Dedifferentiated amniotic fluid mesenchymal stem cell (primary cell): ENCODE measurements at regions not wholly inside any gene's neighbourhood (a gene's known extent, or its start where the extent isn't known, plus 50 kb on each side); places are given as distances from the start of the nearest gene placed in this dataset.
"Not testable (repeated sequence)": the region's sequence is repeated elsewhere in the genome, so short reads cannot be mapped to it uniquely, and the experiment has no call there.

Experiments used
- DNase-seq: peaks from one replicate; pipeline ENCODE4 v3.0.0-alpha.2; 2016; ENCODE audit errors: extremely low spot score

DNA sequence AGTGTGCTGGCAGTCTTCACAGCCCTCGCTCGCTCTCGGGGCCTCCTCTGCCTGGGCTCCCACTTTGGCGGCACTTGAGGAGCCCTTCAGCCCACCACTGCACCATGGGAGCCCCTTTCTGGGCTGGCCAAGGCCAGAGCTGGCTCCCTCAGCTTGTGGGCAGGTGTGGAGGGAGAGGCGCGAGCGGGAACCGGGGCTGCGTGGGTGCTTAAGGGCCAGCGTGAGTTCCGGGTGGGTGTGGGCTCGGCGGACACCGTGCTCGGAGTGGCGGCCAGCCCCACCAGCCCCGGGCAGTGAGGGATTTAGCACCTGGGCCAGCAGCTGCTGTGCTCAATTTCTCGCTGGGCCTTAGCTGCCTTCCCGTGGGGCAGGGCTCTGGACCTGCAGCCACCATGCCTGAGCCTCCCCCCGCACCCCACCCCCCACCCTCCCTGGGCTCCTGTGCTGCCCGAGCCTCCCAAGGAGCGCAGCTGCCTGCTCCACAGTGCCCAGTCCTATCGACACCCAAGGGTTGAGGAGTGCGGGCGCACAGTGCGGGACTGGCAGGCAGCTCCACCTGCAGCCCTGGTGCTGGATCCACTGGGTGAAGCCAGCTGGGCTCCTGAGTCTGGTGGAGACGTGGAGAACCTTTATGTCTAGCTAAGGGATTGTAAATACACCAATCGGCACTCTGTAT lies 684.4 kb upstream of the GOLIM4 start:
- not testable (repeated sequence) for DNase-seq

DNA sequence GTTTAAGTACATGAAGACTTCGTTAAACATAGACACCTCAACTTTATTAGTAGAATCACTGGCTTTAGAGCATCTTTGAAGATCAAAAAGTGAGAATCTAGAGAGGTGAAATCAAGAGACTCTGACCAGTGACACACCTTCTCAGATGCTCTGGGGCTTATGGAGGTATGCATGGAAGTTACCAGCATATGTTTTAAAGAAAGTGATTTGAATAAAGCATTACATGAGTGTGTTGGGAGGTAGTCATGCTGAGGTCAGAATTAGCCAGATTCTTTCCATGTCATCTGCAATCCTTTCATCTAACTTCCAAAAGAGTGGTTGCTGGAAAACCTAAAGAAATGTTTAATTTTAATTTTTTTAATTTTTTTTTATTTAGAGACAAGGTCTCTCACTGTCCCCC lies 658.0 kb upstream of the GOLIM4 start:
- no peak for DNase-seq

DNA sequence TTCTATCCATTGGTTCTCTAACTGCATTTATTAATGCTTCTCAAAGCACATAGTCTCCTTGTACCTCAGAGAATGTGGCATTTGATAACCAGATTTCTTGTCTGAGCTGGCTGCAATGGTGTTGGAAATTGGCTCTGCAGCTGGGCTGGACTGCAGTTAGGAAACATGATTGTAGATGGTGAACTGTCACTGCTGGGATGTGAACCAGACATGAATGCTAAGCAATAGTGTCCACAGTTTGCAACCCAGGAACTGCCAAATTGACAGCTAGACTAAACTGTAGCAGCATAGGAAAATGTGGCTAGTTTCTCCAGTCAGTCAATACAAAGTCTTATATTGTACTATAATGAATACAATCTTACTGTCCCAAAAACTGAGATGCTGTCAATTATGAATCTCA lies 656.6 kb upstream of the GOLIM4 start:
- DNase-seq: no peak

DNA sequence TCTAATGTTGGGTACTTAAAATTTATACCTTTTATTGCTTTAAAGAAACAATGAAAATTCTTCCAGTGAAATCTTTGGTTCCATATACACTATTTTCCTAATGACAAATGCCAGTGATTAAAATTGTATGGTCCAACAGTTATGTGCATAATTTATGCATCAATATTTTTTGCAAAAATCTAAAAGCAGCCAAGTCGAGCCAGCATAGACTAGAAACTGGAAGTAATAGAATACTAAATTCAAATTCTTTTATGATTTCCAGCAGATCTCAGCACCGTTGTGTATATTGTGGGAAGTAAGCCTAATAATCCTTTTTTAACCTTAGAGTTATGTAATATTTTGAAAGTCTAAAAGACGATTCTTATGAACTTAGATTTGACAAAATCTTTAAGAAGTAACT lies 652.0 kb upstream of the GOLIM4 start:
- DNase-seq: no peak

DNA sequence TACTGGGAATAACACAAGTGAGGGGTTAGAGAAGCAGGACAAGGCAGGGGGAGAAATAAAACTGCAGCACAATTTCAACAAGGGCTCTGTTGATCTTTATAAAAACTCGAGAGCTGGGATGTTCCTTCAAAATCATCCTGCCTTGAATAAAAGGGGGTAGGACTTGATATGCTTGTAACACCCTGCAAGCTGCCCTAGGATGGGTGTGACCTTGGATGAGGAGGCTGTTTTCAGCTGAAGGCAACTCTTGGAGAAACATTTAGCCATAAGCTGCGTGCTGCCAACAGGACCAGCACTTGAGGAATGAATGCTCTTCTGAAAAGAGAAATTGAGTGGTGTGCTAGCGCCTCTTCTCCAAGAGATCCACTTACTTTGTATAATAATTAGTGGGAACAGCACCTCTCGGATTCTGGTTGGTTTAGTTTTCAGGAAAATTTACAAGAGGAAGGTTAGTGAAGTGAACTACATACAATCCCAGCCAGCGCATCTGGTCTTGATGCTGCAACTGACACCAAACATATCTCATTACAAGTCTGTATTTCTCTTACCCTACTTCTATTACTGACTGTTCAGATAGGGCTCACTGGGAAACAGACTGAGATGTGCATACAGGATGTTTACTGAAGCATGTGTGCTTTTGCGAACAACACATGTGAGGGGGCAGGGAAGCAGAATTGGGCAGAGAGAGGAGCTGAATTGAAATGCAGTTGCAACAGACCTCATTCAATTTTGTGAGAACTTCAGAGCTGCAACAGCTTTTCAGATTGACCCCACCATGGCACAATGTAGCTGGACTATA lies 643.0 kb upstream of the GOLIM4 start:
- DNase-seq: no peak

DNA sequence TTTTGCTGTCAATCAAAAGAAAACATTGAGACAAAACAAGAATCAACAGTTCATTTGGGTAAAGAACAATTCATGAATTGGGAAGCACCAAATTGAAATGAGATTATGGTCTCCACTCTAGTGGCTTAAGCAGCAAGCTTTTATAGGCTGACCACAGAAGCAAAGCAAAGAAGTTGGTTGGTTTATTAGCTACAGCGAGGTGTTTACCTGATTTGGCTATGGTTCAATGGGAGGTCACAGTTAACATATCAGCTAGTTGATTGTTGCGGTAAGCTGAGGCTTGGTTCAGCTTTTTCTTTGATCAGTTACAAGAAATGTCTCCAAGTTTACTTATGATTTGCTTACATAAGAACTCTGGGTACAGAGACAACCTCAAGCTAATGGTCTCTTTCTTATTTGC lies 640.5 kb upstream of the GOLIM4 start:
- DNase-seq: no peak

DNA sequence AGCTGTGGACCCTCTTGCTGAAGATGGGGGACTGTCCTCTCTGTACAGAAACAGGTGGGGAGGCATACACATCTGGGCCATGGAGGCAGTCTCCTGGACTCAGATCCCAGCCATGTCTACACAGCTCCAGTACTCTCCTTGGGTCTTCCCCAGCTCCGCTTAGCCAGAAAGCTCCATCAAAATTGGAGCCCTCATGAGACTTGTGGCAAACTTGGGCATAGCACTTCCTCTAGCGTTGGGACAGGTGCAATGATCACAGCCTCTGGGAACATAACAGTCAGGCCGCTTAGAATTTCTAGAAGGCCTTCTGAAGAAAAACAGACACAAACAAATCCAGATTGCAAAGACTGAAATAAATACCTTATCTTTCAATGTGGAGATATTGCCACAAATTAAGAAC lies 634.3 kb upstream of the GOLIM4 start:
- no peak for DNase-seq

DNA sequence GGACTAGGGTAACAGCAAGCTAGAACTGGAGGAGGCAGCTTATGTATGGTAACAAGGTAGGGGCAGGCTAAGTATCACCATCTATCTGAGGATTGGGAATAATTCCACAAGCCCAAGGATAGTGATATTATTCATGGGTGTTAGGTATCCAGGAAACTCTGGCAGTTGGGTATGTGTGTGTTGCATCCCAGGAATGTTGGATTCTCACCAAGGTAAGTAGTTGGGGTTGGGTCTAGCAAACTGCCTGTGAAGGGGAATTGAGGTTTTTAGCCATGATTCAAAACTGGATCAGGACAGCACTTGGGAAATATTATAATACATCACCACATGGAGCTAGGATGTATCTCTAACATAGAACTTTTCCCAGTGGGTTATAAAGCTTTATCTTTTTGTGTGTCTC lies 626.4 kb upstream of the GOLIM4 start:
- DNase-seq: peak; percentile 34

DNA sequence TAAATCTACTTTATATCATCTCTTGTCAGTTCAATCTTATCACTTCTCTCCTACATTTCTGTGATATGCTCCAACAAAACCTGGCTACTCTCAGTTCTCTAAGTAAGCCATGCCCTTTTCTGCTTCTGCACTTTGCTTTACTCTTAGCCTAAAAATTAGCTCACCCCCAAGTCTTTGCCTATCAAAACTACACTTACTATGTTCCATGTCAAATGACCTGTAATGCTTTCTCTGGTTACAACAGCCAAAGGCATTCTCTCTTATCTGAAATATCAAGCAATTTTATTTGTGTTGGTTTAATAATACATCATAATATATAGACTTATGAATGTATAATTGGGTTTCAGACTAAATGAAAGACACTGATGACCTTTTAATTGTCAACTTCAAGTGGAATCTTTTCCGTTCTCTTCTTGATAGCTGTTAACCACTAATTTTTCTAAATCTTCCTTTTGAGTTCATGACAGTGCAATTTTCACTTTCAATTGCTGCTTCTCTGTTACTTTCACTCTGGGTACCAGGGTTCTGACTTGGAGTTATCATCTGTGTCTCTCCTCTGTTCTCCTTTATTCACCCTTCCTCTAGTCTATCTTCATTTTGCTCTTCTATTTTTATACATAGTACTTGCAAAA lies 619.0 kb upstream of the GOLIM4 start:
- DNase-seq: no peak

DNA sequence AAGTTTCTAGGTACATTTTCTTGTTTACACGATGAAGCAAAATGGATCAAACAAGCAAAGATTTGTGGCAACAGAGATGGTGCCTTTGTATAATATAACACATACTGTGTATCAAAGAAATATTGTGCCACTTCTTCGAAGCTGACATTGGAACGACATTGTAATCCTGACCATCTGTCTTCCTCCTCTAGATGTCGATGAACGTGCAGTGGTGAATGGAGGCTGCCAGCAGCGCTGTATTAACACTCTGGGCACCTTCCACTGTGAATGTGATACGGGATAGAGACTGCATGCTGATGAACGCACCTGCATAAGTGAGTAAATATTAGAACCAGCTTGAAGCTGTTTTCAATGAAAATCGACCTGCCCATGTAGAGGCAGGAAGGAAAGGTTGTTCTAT lies 613.3 kb upstream of the GOLIM4 start:
- DNase-seq: no peak

DNA sequence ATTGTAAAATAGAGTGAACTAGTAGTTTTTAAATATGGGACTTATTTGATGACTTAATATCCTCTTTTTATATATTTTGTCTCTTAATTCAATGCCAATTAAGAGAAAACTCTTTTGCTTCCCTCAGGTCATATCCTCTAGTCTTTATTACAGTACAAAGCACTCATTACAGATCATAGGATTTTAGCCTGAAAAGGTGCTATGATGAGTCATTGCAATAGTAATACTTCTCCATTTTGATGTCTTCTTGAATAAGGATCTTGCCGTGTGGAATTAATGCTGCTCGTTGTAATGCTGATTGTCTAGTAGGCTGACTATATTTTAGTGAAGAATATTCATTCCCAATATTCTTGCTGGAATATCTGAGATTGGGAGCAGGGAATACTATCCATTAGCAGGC lies 612.2 kb upstream of the GOLIM4 start:
- DNase-seq: no peak

DNA sequence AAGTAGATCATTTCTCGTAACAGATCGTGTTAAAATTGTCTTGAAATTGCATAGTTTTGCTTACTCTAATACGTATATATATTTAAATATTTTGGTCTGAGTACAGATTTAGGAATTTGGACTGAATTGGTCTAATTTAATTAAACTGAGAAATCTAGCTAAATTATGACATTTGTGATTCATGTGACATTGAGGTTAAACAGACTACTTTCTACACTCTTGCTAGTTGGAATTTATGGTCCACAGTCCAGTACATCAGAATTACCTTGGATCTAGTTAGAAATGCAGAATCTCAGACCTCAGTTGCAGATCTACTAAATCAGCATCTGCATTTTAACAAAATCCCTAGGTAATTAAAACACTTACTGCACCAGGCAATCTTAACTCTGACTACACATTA lies 609.7 kb upstream of the GOLIM4 start:
- no peak for DNase-seq

DNA sequence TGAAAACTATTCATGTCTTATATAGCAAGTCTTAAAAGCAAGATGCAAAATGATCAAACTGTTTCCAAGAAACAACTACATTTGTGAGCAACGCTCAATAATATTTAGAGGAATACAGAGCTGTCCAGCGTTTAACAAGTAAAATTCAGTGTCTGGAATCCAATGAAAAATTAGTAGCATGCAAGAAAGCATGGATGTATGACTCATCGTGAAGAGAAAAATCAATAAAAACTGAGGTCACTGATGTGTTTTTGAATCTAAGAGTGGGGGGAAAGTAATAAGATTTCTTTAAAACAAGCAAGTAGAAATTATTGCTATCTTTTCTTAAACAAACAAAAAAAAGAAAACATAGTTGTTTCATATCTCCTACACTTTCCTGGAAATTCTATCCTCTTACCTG lies 600.3 kb upstream of the GOLIM4 start:
- no peak for DNase-seq

DNA sequence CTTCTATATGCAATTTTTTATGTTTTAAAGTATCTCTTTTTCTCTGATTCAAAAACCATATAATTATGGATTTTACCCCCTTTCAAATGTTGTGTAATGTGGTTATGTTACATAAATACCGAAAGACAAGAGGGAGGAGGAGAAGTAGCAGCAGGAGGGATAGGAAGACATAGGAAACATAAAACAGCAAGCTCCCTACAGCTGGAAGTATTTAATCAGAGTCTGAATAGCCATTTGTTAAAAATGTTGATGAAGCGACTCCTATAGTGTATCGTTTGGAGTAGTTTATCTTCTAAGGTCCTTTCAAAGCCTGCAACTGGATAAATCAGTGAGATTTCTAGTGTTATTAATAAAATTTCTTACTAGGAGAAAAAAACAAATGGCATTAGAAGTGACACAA lies 598.1 kb upstream of the GOLIM4 start:
- DNase-seq: no peak

DNA sequence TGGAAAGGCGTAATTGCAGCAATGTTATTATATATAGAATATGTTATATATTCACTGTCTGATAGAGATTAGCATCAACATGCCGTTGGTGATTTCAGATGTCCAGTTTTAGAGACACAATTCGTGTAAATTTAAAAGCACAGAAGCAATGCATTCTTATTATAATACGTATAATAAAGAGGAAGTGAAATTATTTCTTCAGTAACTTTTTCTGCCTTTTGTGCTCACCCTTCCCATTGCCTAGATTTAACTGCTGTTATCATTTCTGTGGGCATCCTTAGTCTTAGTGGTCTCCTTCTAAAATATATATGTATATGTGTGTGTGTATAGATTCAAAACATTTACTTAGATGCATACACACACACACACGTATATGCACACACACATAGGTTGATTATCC lies 592.5 kb upstream of the GOLIM4 start:
- DNase-seq: no peak

DNA sequence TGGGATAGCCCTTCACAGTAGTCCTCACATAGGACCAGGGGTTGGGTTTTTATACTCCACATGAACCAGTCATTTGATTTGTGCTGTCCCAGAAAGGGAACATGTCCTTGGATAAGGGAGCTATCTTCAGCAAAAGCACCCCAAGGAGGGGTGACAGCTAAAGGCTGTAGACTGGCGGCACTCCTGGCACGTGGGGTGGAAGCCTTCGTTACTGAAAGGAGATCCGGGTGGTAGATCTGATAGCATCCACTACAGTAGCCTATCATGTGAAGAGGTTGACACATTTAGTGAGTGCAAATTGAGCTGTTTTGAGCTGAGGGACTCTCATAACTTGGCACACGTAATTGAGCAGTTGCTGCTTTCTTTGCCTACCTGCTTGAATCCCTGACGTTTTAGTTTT lies 588.8 kb upstream of the GOLIM4 start:
- no peak for DNase-seq

DNA sequence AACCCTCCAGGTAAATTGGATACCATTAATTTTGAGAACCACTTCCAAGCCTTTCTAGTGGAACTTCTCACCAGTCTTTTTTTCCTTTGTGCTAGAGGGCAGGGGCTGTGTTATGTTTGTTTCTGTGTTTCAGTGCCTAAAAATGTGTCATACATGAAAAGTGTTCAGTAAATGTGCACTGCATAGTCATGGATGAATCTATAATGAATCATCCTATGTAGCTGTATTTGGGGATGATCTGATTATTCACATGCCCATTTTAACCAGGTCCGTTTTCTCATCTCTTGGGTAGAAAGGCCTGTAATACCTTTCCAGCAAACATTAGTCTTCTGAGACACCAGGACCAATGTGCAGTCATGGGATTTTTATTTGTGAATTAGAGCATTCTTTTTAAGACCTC lies 583.0 kb upstream of the GOLIM4 start:
- no peak for DNase-seq

DNA sequence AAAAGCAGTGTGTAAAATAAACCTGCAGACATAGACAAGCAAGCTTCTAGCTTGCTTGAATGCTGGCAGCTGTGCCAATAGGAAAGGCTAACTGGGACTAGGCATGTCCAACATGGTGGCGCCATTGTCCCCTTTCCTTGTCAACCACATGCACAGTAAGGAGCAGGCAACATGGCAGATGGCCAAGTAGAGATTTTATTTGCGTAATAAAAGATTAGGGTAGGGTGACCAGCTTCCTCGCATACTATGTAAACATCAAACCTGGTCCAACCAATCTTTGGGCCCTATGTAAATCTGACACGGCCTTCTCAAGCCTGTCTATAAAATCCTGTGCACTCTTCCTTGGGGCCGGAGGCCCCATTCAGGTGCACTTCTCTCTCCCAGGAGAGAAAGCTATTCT lies 575.4 kb upstream of the GOLIM4 start:
- DNase-seq: no peak

DNA sequence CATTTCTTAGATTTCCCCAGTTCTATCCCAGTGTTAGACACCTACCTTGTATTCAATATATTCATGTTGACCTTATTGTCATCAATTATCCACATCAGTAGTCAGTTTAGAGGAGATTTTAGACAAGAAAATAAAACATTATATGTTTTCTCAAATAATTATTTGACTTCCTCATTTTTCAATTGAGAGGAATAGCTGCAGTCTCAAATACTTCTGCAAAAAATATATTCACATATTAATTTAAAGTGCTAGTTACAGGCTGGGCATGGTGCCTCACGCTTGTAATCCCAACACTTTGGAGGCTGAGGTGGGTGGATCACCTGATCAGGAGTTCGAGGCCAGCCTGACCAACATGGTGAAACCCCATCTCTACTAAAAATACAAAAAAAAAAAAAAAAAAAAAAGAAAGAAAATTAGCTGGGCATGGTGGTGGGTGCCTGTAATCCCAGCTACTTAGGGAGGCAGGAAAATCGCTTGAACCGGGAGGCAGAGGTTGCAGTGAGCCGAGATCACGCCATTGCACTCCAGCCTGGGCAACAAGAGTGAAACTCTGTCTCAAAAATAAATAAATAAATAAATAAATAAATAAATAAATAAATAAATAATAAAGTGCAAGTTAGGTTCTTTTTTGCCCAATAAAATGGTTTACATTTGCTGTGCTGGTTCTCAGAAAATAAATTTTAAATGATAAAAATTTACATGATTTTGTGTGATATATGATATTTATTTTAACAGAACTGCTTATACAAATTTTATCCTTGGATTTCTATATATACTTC lies 565.3 kb upstream of the GOLIM4 start:
- DNase-seq: not testable (repeated sequence)

DNA sequence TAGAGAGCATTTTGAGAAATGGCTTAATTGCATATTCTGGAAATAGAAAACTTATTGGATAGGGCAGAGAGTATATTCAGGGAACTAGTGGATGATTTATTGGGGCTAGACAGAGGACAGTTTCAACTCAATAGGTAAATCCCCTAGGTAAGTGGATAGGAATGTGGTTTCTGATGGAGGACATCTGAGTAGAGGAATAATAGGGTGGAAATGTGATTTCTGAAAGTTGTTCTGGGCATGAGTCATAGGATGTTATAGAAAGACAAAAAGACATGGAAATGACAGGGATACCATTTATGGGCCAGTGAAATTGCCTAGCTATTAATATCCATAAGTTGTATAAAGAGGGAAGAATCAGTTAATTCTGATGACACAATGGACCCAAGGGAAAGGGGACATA lies 563.3 kb upstream of the GOLIM4 start:
- no peak for DNase-seq

DNA sequence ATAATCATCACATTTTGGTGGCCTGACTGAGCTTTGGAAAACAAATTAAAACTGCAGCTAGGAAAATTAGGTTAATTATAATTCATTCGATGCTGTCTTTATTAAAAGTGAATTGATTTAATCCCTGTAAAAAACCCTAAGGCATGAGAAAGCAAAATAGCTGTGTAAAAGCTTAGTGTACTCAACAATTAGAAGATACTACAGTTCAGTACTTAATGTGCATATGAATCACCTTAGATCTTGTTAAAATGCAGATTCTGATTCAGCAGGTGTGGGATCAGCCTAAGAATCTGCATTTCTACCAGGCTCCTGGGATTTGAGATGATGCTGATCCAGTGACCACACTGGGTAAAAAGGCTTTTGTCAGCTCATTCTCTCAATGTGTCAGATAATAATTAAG lies 559.9 kb upstream of the GOLIM4 start:
- DNase-seq: no peak

DNA sequence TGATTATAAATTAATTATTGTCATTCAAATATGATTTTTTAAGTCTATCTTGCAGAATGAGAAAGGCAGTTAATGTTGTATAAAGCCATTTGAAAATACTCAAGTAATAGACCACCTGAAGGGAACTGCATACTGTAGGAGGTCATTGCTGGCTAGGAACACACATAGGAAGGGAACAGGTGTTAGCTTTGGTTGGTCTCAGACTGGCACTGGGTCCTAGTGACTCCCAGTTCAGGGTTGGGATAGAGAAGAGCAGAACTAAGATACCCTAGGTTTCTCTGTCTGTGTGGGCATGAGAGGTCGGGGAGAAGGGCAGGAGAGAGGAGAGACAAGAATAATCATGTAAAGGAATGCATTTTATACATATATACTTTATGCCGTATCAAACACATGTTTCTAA lies 559.0 kb upstream of the GOLIM4 start:
- no peak for DNase-seq
